Hindlimb muscle (tissue), 1 donor: ENCODE measurements at regions not wholly inside any gene's neighbourhood (a gene's known extent, or its start where the extent isn't known, plus 50 kb on each side); places are given as distances from the start of the nearest gene placed in this dataset.
A peak's percentile ranks its signal among the peaks of the same experiment; 100 is the strongest.
"Not testable (repeated sequence)": the region's sequence is repeated elsewhere in the genome, so short reads cannot be mapped to it uniquely, and the experiment has no call there.

Experiments used
- DNase-seq: peaks from one replicate; pipeline ENCODE4 v3.0.0-alpha.2; 2013

GRCh38 chr12:105659355-105660075 lies 329.0 kb downstream of the C12orf75 start:
- DNase-seq, result peak; percentile 56

GRCh38 chr12:105664765-105665164 lies 334.3 kb downstream of the C12orf75 start:
- DNase-seq, result not testable (repeated sequence)

GRCh38 chr12:105665366-105665765 lies 334.9 kb downstream of the C12orf75 start:
- DNase-seq, result no peak

GRCh38 chr12:105667973-105668743 lies 337.7 kb downstream of the C12orf75 start:
- DNase-seq, result no peak

GRCh38 chr12:105670672-105671071 lies 340.2 kb downstream of the C12orf75 start:
- DNase-seq, result no peak

- DNase-seq, result no peak
These were observed 341.2 kb downstream of the C12orf75 start for GRCh38 chr12:105671720-105672119.

- peak; percentile 68 for DNase-seq
These were observed 341.9 kb downstream of the C12orf75 start for GRCh38 chr12:105672121-105672975.

GRCh38 chr12:105674871-105675699 lies 344.6 kb downstream of the C12orf75 start:
- no peak for DNase-seq

GRCh38 chr12:105676694-105677093 lies 346.2 kb downstream of the C12orf75 start:
- no peak for DNase-seq

- no peak for DNase-seq
These were observed 347.2 kb downstream of the C12orf75 start for GRCh38 chr12:105677672-105678071.

GRCh38 chr12:105679982-105680381 lies 349.5 kb downstream of the C12orf75 start:
- no peak for DNase-seq

- DNase-seq, result no peak
These were observed 350.9 kb downstream of the C12orf75 start for GRCh38 chr12:105681341-105681740.

GRCh38 chr12:105682821-105683220 lies 352.3 kb downstream of the C12orf75 start:
- DNase-seq, result not testable (repeated sequence)

GRCh38 chr12:105683836-105684235 lies 353.3 kb downstream of the C12orf75 start:
- DNase-seq, result not testable (repeated sequence)

GRCh38 chr12:105698075-105698474 lies 367.6 kb downstream of the C12orf75 start:
- no peak for DNase-seq

GRCh38 chr12:105699209-105699608 lies 368.7 kb downstream of the C12orf75 start:
- DNase-seq, result no peak

GRCh38 chr12:105704787-105705186 lies 374.3 kb downstream of the C12orf75 start:
- no peak for DNase-seq

- DNase-seq, result no peak
These were observed 374.7 kb downstream of the C12orf75 start for GRCh38 chr12:105705235-105705634.

GRCh38 chr12:105705765-105706164 lies 375.3 kb downstream of the C12orf75 start:
- DNase-seq, result peak; percentile 55

- DNase-seq, result peak; percentile 25
These were observed 376.0 kb downstream of the C12orf75 start for GRCh38 chr12:105706321-105706972.

GRCh38 chr12:105706973-105707334 lies 376.5 kb downstream of the C12orf75 start:
- no peak for DNase-seq
